Fibroblast of skin of back (primary cell): ENCODE measurements at regions not wholly inside any gene's neighbourhood (a gene's known extent, or its start where the extent isn't known, plus 50 kb on each side); places are given as distances from the start of the nearest gene placed in this dataset.

ENCODE experiments used
- DNase-seq: peaks from one replicate; pipeline ENCODE4 v3.0.0-alpha.2; 2013

DNA sequence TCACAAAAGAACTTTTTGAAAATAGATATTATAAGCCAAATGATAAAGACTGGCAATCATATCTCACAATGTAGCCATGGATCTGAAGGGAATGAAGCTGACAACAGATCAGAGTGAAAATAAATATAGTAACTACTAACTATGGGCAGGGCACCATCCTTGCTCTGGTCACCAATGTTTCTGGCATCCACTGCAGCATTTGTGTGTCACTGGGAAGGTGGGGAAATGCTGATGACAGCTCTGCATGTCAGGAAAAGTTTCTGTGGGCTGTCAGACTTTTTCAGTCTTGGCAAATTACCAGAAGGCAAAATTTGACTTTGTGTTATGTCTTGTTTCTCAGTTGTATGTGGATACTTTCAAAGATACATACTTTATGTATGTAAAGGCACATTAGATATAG lies 195.6 kb downstream of the ZNF326 start:
- no peak for DNase-seq

DNA sequence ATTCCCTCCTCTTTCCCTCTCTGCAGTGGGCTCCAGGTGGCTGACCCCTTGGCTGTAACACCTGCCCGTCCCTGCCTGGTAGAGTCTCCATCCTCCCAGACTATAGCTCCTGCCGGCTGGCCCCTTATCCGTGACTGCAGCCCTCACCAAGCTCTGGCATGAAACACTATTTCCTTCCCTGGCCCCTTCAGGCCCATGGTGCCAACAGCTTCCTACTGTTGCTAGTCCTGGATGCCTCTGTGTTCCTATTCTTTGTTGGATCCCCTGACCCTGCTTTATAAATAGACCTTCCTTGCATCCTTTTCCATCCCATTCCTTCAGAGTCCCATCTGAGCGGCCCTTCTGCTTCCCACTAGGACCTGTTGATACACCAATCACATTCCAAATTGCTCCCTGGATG lies 195.0 kb downstream of the ZNF326 start:
- no peak for DNase-seq

DNA sequence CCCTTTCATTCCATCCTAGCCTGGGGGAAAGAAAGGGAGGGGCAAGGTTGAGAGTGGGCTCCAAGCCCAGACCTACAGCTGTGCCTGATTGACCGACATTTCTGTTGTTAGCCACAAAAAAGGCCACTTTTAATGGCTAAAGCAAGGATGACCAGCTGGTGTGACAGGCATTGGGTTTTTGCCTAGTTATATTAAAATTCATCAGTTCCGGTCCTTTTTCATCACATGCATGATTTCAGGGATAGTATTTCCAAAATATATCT lies 192.3 kb downstream of the ZNF326 start:
- DNase-seq, result no peak

DNA sequence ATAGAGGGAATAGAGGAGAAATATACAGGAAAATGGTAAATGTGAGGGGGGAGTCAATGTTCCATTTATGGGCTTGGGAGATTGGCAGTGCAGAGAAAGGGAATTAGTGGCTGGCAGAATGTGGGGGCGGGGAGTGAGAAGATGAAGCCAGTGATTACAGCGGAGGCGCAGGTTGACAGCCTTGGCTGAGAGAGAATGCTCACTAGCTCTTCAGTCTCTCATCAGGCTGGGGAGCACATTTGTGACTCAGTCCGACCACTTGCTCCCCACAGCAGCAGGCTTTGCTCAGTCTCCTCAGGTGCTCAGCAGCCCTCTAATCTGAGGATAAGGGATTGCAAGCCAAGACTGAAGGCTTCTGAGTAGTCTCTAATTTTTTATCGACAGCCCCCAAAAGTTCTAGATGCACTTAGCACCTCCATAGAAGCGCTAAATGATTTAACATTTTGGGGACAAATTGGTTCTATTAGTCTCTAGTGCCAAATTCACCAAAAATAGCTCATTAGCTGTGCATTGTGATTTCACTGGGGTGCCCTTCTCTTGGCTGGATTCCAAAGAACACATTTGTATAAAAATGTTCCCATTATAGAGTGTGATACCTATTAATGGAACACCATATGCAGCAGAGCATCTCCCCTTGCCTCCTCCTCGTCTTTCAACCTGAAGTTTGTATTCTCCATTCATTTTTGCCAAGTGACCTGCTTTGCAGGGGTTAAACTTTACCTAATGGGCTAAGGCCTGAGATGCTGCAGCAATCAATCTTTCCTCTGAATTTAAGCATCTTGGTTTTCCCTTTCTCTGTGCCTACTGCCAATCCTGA lies 191.8 kb downstream of the ZNF326 start:
- DNase-seq, result no peak

DNA sequence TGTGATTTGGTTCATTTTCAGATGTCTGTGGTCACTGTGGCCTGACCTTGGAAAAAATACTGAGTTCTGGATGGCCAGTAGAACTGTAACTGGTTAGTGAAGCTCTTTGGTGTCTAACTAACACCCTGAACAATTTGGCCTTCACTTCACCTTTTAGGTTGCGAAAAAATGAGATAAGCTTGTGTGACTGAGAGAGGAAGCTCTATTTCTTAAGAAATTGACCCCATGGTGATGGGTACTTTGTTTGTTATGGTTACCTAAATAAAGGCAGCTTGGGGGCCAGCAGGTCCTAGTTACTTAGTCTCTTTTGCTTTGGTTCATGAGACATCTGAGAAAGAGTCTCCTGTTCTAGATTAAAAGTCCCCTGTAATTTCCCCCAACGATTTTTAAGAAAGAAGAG lies 181.6 kb downstream of the ZNF326 start:
- no peak for DNase-seq

DNA sequence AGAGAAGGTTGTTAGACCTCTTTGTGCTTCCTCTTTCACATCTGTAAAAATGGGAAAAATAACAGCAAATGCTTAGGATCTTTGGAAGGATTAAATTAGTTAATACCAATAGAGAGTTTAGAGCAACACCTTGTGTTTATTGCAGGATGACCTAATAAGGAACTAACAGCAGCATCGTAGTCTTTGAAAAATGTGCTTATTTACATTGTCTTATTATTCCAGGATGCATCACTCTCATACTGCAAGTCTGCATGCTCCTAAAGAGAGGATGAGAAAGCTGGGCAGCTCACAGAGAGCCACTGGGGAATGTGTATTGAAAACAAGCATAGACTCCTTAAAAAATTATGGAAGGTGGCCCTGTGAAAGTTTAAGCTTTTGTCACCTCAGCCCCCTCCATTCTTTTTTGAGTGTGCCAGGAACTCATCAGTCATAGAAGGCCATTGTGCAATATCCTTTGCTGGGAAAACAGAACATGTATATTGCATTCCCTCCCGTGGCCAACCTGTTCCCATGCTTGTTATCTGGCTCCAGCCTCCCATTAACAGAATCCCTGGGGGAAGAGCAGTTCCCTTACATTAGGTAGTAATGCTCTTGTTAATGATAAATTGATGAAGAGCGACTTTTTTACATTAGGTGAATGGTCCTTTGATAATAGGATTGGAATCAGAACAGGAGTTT lies 180.7 kb downstream of the ZNF326 start:
- no peak for DNase-seq

DNA sequence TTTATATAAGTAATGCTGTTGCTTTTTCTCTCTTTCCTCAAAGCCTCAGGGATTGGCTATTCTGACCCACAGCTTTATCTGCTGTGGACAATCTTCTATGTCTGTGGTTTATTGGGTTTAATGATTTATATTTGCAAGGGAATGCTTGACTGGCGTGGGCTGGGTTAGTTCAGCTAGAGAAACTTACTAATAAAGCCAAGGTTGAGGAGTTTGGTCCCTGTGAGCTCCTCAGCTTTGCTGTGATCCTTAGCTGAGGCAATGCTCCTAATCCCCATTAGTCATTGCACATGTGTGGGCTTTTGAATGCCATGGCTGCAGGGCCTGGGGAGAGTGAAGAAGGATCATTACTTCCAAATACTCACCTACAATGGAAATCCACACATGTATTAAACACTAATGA lies 179.3 kb downstream of the ZNF326 start:
- no peak for DNase-seq

DNA sequence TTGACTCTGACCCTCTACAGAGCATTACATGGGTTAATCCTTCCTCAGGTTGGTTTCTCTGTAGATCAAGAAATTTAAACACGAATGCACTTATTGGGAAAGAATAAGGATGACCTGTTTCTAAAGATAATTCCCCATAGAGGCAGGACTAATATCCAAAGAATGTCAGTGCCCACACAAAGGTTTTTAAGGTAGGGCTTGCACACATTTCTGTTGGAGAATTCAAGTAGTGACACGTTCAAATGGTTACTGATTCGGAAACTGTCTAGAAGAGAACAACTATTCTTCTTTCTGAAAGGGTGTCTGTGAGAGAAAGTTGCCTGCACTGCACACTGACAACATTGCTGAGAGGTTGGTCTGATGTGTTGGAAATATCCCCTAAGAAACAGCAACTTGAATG lies 167.3 kb downstream of the ZNF326 start:
- no peak for DNase-seq

DNA sequence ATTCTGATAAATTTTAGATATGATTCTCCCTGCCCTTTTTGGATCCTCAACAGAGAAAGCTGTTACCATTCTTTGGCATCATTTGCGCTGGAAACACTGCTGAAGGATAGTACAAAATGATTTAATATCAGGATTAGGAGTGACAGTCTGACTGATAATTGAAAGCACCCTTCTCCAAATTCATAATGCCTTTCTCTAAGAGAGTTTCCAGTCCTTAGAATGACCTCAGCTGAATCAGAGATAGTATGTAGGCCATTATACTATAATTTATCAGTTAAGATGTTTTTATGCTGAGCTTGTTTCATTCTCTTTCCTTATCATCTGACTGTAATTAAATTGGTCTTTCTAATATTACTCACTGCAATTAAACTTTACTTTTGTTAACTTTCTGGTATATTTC lies 166.7 kb downstream of the ZNF326 start:
- no peak for DNase-seq

DNA sequence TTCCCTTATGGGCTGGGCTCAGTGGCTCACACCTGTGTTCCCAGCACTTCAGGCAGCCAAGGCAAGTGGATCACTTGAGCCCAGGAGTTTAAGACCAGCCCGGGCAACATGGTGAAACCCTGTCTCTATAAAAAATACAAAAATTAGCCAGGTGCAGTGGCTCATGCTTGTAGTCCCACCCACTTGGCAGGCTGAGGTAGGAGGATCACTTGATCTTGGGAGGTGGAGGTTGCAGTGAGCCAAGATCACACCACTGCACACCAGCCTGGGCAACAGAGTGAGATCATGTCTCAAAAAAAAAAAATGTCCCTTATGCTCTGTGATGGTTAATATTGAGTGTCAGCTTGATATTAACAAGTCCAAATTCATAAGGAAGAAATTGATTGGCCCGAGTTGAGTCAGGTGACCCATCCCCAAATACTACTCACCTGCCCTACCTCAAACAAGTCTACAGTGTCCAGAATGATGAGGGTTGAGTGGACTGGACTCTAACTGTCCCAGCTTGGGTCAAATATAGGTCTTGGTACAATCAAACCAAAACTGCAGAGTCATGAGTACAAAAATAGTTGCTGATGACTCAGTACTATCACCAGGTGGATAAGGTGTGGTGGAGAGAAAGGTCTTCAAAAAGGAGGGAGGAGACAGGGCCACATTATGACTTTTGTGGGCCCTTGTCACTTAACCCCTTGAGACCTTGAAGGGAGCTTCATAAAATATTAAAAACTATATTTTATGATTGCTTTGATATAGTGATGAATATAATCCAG lies 161.0 kb downstream of the ZNF326 start:
- no peak for DNase-seq

DNA sequence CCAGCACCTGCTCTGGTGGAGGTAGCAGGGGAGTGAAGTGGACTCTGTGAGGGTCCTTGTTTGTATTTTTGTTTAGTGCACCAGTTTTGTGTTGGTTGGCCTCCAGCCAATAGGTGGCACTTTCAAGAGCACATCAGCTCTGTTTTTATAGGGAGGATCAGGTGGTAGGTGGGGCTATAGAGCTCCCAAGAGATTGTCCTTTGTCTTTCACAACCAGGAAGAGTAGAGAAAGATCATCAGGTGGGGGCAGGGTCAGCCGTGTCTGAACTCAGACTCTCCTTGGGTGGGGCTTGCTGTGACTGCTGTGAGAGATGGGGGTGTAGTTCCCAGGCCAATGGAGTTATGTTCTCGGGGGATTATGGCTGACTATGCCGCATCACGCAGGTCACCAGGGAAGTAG lies 159.8 kb downstream of the ZNF326 start:
- no peak for DNase-seq

DNA sequence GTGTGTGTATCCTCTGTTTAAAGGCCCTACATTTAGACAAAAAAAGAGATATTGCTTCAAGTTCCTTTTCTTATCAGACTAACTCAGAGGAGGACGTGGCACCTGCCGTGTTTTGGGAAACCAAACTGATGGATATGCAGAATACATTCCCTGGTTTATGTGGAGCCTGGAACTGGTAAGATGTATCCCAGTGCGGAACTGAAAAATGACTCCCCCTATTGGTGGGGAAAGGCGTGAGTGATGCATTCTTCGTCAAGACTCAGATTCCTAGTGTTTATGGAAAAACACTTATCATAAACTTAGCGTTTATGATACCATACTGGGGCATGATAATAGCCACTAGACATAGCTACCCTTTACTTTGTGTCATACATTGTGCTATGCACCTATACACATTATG lies 154.2 kb downstream of the ZNF326 start:
- DNase-seq, result no peak

DNA sequence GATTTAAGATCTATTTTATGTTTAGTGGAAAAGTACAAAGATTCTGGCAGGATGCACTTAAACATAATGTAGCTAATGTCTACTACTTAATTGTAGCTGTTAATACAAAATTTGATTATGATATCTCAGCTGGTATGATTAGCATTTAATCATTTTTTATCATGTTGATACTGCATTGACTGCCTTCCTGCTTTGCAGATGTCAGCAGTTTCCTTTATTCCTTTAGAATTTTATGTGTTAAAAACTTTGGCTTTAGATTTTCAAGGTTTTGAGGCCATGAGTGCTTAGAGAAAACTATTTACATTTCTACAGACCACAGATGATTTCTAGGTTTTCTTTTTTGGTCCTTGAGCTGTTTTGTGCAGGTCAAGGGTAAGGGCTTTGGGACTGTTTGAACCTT lies 152.2 kb downstream of the ZNF326 start:
- DNase-seq, result no peak

DNA sequence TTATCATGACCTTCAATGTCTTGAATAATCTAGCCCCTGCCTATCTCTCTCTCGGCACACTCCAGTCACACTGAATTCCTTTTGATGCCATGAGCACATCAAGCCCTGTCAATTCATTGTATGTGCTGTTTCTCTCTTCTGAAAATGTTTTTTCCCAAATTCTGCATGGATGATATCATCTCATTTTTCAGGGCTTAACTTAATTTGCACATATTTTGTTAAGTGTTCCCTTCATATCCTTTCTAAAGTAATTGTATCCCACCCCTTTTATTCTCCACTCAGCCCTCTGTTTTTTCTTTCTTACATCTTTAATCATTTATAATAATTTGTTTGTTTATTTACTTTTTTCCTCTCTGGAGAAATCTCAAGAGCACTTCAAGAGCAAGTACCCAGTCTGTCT lies 149.9 kb downstream of the ZNF326 start:
- DNase-seq, result no peak

DNA sequence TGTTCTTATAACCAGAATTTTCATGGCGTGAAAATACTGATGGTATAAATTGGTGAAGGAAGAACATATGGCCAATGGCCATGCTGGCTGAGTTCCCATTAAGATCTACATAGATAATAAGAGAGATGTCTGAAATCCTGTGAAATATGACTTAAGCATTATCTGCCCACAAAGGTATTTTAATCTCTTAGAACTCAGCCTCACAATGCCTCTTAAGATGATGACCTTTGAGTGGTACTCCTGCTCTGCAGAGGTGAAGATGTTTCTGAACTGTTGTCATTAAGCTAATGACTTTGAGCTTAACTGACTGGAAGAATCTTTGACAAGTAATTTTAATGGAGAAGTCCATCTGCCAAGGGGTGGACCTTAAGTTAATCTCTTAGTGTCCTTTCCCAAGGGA lies 148.7 kb downstream of the ZNF326 start:
- no peak for DNase-seq

DNA sequence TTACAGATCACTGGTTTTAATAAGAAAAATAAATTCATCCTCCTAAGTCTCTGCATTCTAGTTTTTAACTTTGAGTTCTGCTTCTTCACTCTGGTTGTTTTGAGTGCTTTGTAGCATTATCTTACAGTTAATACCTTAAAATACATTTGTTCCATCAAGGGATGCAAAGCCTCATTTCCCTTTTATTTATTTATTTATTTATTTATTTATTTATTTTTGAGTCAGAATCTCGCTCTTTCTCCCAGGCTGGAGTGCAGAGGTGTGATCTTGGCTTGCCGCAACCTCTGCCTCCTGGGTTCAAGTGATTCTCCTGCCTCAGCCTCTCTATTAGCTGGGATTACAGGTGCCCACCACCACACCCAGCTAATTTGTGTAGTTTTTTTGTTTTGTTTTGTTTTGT lies 147.8 kb downstream of the ZNF326 start:
- DNase-seq, result no peak

DNA sequence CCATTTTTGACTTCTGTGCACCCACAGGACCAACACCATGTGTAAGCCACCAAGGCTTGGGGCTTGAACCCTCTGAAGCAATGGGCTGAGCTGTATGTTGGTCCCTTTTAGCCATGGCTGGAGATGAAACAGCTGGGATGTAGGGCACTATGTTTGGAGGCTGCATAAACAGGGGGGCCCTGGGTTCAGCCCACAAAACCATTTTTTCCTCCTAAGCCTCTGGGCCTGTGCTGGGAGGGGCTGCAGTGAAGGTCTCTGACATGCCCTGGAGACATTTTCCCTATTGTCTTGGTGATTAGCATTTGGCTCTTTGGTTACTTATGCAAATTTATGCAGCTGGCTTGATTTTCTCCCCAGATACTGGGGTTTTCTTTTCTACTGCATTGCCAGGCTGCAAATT lies 144.9 kb downstream of the ZNF326 start:
- DNase-seq, result no peak

DNA sequence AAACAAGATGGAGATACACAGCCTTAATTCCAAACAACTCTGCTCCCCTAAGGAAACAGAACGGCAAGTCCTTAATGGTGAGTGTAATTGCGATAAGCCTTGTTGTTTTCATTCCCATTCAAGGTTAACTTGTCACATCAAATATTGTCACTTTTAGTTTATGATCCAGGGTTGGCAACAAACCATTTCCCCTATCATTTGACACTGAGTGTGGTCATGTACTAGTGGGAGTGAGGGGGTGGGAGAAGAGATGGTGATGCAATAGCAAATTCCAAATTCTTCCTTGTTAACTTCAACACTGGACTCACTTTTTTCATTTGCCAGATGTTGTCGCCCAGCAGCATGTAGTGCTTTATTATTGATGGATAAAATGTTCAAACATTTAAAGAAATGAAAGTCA lies 140.4 kb downstream of the ZNF326 start:
- no peak for DNase-seq

DNA sequence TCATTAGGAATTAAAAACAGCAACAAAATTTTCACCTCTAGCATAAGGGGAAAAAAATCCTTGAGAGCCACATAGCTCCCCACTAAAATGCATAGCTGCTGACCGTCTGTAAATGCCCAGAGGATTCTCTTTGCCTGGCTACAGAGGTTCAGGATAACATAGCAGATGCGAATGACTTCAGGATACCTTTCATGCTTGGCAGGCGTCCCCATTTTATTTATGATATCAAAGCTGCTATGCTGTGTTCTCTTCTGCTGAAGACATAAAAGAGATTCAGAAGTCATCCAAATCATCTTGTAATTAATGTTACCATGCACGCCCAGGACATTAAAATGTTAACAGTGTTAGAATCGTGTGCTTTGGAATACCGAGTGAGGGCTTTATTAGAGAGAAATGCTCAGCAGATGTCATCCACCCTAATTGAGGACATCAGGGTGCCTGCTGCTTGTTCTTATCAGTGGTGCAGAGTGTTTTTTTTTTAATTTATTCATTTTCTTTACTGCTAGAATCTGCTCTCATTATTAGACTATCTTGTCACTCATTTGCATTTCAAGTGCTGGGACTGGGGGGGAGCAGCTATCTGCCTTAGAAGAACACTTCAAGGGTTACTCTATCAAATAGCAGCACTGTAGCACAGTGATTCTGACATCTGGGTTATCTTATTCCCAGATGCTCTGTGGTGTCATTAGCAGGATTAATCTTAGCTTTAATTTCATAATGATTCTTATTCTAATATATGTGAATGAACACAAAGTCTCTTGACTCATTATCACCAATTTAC lies 139.5 kb downstream of the ZNF326 start:
- no peak for DNase-seq

DNA sequence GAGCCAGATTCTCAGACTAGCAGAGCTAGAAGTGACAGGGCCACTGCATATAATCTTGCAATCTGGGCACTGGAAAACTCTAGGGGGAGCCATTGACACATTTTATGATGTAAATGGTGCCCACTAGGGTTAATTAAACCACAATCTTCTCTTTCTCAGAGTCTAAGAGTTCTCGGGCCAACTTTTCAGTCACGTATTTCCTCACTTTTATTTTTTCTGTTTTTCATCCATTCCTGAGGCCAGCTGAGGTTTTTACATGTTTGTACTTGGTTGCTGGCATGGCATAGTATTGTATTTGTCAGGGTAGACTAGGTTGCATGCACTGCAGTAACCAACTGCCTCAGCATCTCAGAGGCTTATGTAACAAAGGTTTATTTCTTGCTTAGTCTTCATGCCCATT lies 138.2 kb downstream of the ZNF326 start:
- DNase-seq, result peak; percentile 28

DNA sequence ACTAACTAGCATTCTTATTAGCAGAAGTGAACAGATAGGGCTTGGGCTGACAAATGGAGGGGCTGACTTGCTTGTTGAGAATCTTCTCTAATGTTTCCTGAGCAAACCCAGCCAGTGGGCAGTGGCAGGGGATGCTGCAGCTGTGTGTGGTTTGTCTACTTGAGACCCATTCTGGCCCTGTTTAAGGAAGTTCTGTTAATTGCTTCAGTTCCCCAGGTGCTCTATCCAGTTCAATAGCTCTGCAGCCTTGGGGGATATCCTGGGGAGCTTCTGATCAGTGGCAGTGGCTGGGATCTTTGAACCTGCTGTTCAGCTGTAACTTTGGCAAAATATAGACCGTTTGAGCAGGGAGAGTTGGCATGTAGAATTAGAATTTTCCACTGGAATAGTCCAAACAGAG lies 137.4 kb downstream of the ZNF326 start:
- no peak for DNase-seq

DNA sequence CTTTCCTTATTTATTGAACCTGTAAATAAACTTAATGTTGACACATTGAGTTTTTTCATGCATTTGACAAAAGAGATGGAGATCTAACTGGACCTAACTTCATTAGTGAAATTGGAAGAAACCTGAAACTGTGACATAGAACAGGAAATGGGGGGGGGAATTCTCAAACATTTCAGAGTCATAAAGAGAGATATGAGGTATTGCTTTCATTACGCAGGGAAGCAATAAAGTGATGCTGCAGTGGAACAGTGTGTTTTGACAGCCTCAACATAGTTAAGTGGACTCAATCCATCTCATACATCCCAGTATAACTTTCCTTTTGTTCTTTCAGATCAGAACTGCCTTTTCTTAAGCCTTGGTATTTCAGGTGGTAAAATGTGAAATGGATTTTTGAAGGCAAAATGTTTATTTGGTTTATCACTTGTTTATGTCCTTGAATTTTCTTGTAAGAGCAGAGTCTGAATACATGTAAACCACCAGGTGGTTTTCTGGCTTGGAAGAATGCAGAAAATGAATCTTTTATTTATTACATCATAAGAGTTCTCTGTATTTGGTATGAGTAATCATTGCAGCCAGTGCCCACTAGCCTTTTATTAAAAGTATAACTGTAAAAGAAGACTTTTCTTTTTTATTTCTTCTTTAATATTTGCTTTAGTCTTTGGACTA lies 132.5 kb downstream of the ZNF326 start:
- DNase-seq, result no peak

DNA sequence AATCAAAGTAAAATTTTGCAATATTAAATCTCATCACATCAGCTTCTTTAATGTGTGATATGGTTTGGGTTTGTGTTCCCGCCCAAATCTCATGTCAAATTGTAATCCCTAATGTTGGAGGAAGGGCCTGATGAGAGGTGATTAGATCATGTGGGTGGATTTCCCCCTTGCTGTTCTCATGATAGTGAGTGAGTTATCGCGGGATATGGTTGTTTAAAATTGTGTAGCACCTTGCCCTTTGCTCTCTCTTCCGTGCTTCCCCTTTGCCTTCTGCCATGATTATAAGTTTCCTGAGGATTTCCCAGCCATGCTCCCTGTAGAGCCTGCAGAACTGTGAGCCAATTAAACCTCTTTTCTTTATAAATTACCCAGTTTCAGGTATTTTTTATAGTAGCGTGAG lies 131.9 kb downstream of the ZNF326 start:
- DNase-seq, result no peak
